Stimulated activated CD4-positive, alpha-beta T cell treated with anti-CD3 and anti-CD28 coated beads, Interleukin-4, amount 100 ng/mL, for 24 hours (primary cell): ENCODE measurements at regions not wholly inside any gene's neighbourhood (a gene's known extent, or its start where the extent isn't known, plus 50 kb on each side); places are given as distances from the start of the nearest gene placed in this dataset.

Experiments used
- DNase-seq: peaks from one replicate; pipeline ENCODE4 v3.0.0-alpha.2; 2020

GRCh38 chr7:156001496-156002260 is 189.4 kb upstream of the SHH start:
- DNase-seq = no peak

- DNase-seq = no peak
Observed at GRCh38 chr7:156000601-156001396, 188.5 kb upstream of the SHH start.

- no peak for DNase-seq
Observed at GRCh38 chr7:155999631-156000489, 187.6 kb upstream of the SHH start.

- DNase-seq = no peak
Observed at GRCh38 chr7:155998766-155999630, 186.7 kb upstream of the SHH start.

GRCh38 chr7:155998328-155998691 is 186.0 kb upstream of the SHH start:
- peak; percentile 12 for DNase-seq

GRCh38 chr7:155997431-155998327 is 185.4 kb upstream of the SHH start:
- no peak for DNase-seq

GRCh38 chr7:155996718-155997280 is 184.5 kb upstream of the SHH start:
- no peak for DNase-seq

GRCh38 chr7:155995183-155995612 is 182.9 kb upstream of the SHH start:
- DNase-seq = no peak

- no peak for DNase-seq
Observed at GRCh38 chr7:155994279-155994811, 182.1 kb upstream of the SHH start.

- no peak for DNase-seq
Observed at GRCh38 chr7:155993420-155994278, 181.4 kb upstream of the SHH start.

- no peak for DNase-seq
Observed at GRCh38 chr7:155992974-155993373, 180.7 kb upstream of the SHH start.

- DNase-seq = no peak
Observed at GRCh38 chr7:155992538-155992937, 180.3 kb upstream of the SHH start.

GRCh38 chr7:155992107-155992506 is 179.8 kb upstream of the SHH start:
- no peak for DNase-seq

GRCh38 chr7:155991470-155991869 is 179.2 kb upstream of the SHH start:
- no peak for DNase-seq

GRCh38 chr7:155988416-155988815 is 176.2 kb upstream of the SHH start:
- no peak for DNase-seq

- DNase-seq = no peak
Observed at GRCh38 chr7:155987681-155988235, 175.5 kb upstream of the SHH start.

- DNase-seq = no peak
Observed at GRCh38 chr7:155986497-155987160, 174.4 kb upstream of the SHH start.

GRCh38 chr7:155985518-155986250 is 173.4 kb upstream of the SHH start:
- no peak for DNase-seq
